ENCODE measurements at regions not wholly inside any gene's neighbourhood (a gene's known extent, or its start where the extent isn't known, plus 50 kb on each side); places are given as distances from the start of the nearest gene placed in this dataset.

DNA sequence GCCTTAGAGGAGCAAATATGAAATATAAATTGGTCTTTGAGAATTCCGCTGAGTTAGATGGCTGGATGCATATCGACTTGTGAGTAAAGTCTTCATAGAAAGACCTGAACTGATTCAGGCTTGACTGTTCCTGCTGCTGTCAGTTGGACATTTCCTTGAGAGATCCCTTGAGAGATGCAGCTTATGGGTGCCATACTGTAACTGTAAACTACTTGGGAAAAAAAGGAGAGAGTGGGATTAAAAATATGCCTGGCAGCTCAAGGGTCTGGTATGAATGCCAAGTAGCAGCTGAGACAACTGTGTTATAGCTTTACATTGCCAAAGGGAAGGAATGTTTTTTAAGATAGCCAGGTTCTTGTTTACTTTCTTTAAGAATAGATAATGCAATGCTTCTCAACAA lies 926.6 kb downstream of the EPHA3 start:
- no peak overlapping the region for H3K4me3 ChIP-seq
- H3K9me3 ChIP-seq = 0 out of 2 replicates have a peak, but pooled peaks cover 2% of the 10 kb centered on the region
- no peaks in the 10 kb centered on the region for H3K27me3 ChIP-seq (ENCODE audit: low read depth)
- H3K4me1 ChIP-seq = peaks cover 45% of the 10 kb centered on the region
- in situ Hi-C loops (cut with MboI; ENCODE audit: low sequenced_read_pairs) = no loop called here
- no peaks in the 10 kb centered on the region for H3K36me3 ChIP-seq (replicated peaks)
- DNase-seq (ENCODE audit: low spot score in 2 of 2) = no peak

GRCh38 chr3:90035643-90036042 lies 928.2 kb downstream of the EPHA3 start:
- in situ Hi-C loops (cut with MboI; ENCODE audit: low sequenced_read_pairs) = no loop called here
- no peak for DNase-seq (ENCODE audit: low spot score in 2 of 2)
- no peaks in the 10 kb centered on the region for H3K27me3 ChIP-seq (ENCODE audit: low read depth)
- H3K4me1 ChIP-seq = peaks cover 53% of the 10 kb centered on the region
- H3K36me3 ChIP-seq (replicated peaks) = no peaks in the 10 kb centered on the region
- H3K9me3 ChIP-seq = no peaks in the 10 kb centered on the region
- no peak overlapping the region for H3K4me3 ChIP-seq

DNA sequence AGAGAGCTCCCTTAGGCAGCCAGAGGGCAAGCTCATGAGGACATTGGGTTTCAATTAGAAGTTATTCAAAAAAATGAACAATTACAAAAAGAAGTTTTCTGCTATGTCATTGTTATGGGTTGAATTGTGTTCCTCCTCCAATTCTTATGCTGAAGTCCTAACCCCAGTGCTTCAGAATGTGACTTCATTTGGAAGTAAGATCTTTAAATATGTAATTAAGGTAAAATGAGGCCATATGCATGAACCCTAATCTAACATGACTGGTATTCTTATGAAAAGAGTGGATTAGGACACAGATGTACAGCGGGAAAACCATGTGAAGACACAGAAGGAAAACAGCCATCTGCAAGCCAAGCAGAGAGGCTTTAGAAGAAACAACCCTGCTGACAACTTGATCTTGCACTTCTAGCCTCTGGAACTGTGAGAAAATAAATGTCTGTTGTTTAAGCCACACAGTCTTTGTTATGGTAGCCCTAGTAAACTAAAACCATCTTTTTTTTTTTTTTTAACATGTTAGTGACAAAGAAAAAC lies 929.6 kb downstream of the EPHA3 start:
- Histone ChIP-seq H3K4me1 (peaks cover 53% of the 10 kb centered on the region), H3K36me3 (replicated peaks) (no peaks in the 10 kb centered on the region), H3K4me3 (no peak overlapping the region), H3K27me3 (ENCODE audit: low read depth) (no peaks in the 10 kb centered on the region), H3K9me3 (no peaks in the 10 kb centered on the region)
- peak; percentile 63 to 94 for DNase-seq (ENCODE audit: low spot score in 2 of 2)
- in situ Hi-C loops (cut with MboI; ENCODE audit: low sequenced_read_pairs) = no loop called here

DNA sequence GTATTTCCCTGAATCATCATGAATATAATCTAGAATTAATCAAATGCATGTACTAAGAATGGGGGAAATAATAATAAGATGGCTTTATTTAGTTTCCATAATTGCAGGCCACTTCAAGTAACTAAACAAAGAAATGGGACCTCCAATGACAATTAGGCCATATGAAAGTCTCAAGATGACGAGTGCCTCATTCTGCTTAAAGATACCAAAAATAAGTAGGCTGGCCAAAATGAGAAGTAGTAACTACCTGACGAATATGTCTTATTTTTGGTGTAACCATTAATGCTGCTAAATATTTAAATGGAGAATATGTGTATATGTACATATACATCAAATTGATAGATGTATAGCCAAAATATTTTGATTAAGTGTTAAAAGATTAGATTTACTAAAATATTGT lies 932.6 kb downstream of the EPHA3 start:
- Histone ChIP-seq H3K27me3 (ENCODE audit: low read depth) (no peaks in the 10 kb centered on the region), H3K4me1 (peaks cover 37% of the 10 kb centered on the region), H3K9me3 (no peaks in the 10 kb centered on the region), H3K4me3 (no peak overlapping the region), H3K36me3 (replicated peaks) (no peaks in the 10 kb centered on the region)
- DNase-seq (ENCODE audit: low spot score in 2 of 2) = no peak
- in situ Hi-C loops (cut with MboI; ENCODE audit: low sequenced_read_pairs) = no loop called here

DNA sequence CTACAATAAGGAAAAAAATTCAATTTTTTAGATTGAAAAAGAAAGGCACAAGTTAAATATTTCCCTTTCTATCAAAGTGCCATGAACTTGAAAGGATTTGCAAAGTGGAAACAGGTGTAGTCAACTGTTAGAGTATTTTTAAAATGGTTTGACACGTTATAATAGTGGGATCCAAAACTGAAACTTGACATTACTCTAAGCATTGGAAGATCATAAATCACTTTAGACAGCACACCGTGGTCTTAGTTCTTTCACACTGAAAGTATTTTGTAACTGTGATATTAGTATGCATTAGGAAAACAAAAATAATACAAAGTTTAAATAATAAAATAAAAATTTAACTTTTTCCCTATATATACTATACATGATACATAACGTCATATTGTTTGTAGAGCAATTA lies 933.1 kb downstream of the EPHA3 start:
- no peak for DNase-seq (ENCODE audit: low spot score in 2 of 2)
- no peaks in the 10 kb centered on the region for H3K27me3 ChIP-seq (ENCODE audit: low read depth)
- peaks cover 37% of the 10 kb centered on the region for H3K4me1 ChIP-seq
- in situ Hi-C loops (cut with MboI; ENCODE audit: low sequenced_read_pairs) = no loop called here
- H3K4me3 ChIP-seq = no peak overlapping the region
- H3K36me3 ChIP-seq (replicated peaks) = no peaks in the 10 kb centered on the region
- no peaks in the 10 kb centered on the region for H3K9me3 ChIP-seq

- Histone ChIP-seq H3K4me3 (no peak overlapping the region), H3K27me3 (ENCODE audit: low read depth) (no peaks in the 10 kb centered on the region), H3K4me1 (peaks cover 30% of the 10 kb centered on the region), H3K9me3 (no peaks in the 10 kb centered on the region), H3K36me3 (replicated peaks) (no peaks in the 10 kb centered on the region)
- no peak for DNase-seq (ENCODE audit: low spot score in 2 of 2)
- in situ Hi-C loops (cut with MboI; ENCODE audit: low sequenced_read_pairs) = no loop called here
These were observed 934.6 kb downstream of the EPHA3 start for GRCh38 chr3:90041995-90042394.

DNA sequence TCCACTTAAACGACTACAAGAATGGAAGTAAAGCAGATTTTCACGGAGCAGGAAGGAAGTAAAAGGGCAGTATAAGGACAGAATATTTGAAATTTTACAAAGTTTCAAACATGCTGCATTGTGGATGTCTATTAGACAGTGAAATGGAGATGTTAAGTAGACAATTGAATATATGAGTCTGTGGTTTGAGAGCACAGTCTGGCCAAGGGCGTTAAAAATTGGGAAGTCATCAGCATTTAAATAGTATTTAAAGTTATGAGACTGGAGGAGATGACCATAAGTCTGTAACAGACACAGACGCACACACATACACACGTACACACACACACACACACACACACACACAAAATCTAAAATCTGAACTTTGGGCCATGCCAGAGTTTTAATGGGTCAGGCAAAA lies 935.9 kb downstream of the EPHA3 start:
- in situ Hi-C loops (cut with MboI; ENCODE audit: low sequenced_read_pairs) = no loop called here
- H3K27me3 ChIP-seq (ENCODE audit: low read depth) = no peaks in the 10 kb centered on the region
- H3K36me3 ChIP-seq (replicated peaks) = no peaks in the 10 kb centered on the region
- H3K4me3 ChIP-seq = no peak overlapping the region
- H3K4me1 ChIP-seq = peaks cover 19% of the 10 kb centered on the region
- DNase-seq (ENCODE audit: low spot score in 2 of 2) = no peak
- no peaks in the 10 kb centered on the region for H3K9me3 ChIP-seq

DNA sequence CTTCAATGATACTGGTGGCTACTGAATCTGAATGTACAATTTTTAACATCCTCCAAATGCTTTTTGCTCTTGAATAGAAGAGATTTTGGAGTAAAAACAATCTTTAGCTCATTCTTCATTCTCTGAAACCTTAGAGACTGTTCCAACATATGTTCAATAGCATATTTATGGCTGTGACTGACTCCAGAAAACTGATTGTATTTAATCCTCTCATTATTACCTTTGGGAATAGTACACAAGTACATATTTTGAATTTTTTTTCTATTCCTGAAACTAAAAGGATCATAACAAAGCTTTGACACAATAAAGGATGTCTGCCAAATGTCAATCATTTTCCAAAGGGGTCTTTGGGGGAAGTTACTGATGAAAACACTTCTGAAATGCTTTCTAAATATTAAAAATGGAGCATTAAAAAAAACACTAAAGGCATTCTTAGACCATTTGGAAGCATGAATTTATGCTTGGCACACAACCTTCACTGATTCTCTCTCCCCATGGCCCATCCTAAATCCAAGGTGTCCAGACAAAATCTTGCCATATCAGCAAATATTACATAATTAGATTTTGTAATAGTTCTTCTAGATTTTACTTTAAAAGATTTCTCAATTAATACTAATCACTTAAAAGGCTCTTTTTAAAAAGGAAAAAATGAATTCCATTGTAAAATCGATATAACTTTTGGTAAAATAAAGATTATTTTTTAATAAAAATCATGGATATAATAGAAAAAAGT lies 936.8 kb downstream of the EPHA3 start:
- H3K36me3 ChIP-seq (replicated peaks) = no peaks in the 10 kb centered on the region
- H3K4me1 ChIP-seq = peaks cover 9% of the 10 kb centered on the region
- in situ Hi-C loops (cut with MboI; ENCODE audit: low sequenced_read_pairs) = no loop called here
- H3K27me3 ChIP-seq (ENCODE audit: low read depth) = no peaks in the 10 kb centered on the region
- no peak for DNase-seq (ENCODE audit: low spot score in 2 of 2)
- no peaks in the 10 kb centered on the region for H3K9me3 ChIP-seq
- H3K4me3 ChIP-seq = no peak overlapping the region

DNA sequence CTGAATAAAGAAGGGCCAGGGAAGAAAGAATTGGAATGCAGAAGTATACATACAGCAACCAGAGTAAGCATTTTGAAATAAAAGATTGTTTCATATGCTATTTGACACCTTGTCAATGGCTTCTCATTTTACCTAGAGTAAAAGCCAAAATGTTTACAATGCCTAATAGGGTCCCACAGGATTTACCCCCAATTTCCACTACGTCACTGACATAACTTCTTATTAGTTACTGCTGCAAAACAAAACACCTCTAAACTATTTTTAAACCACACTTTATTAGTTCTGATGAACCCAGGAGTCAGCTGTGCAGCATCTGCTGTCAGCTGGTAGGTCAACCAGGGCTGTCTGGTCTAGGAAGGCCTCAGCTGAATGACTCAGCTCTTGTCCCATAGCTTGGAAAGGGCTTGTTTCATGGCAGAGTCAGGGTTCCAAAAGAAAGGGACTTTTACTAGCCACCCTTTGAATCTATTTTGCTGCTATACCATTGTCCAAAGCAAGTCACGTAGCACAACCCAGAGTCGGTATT lies 945.1 kb downstream of the EPHA3 start:
- H3K36me3 ChIP-seq (replicated peaks) = no peaks in the 10 kb centered on the region
- H3K4me1 ChIP-seq = peaks cover 4% of the 10 kb centered on the region; the same call in 1 of the 2 replicates
- no peaks in the 10 kb centered on the region for H3K9me3 ChIP-seq
- no peak for DNase-seq (ENCODE audit: low spot score in 2 of 2)
- H3K27me3 ChIP-seq (ENCODE audit: low read depth) = no peaks in the 10 kb centered on the region
- no peak overlapping the region for H3K4me3 ChIP-seq
- in situ Hi-C loops (cut with MboI; ENCODE audit: low sequenced_read_pairs) = no loop called here

GRCh38 chr3:90054311-90054710 lies 946.9 kb downstream of the EPHA3 start:
- in situ Hi-C loops (cut with MboI; ENCODE audit: low sequenced_read_pairs) = no loop called here
- no peak overlapping the region for H3K4me3 ChIP-seq
- no peaks in the 10 kb centered on the region for H3K9me3 ChIP-seq
- H3K36me3 ChIP-seq (replicated peaks) = no peaks in the 10 kb centered on the region
- no peaks in the 10 kb centered on the region for H3K27me3 ChIP-seq (ENCODE audit: low read depth)
- DNase-seq (ENCODE audit: low spot score in 2 of 2) = no peak
- H3K4me1 ChIP-seq = peaks cover 4% of the 10 kb centered on the region; the same call in 1 of the 2 replicates

- H3K9me3 ChIP-seq = no peaks in the 10 kb centered on the region
- in situ Hi-C loops (cut with MboI; ENCODE audit: low sequenced_read_pairs) = no loop called here
- no peaks in the 10 kb centered on the region for H3K36me3 ChIP-seq (replicated peaks)
- H3K4me3 ChIP-seq = no peak overlapping the region
- H3K4me1 ChIP-seq = peaks cover 4% of the 10 kb centered on the region; the same call in 1 of the 2 replicates
- H3K27me3 ChIP-seq (ENCODE audit: low read depth) = no peaks in the 10 kb centered on the region
- no peak for DNase-seq (ENCODE audit: low spot score in 2 of 2)
These were observed 948.2 kb downstream of the EPHA3 start for GRCh38 chr3:90055666-90056065.

DNA sequence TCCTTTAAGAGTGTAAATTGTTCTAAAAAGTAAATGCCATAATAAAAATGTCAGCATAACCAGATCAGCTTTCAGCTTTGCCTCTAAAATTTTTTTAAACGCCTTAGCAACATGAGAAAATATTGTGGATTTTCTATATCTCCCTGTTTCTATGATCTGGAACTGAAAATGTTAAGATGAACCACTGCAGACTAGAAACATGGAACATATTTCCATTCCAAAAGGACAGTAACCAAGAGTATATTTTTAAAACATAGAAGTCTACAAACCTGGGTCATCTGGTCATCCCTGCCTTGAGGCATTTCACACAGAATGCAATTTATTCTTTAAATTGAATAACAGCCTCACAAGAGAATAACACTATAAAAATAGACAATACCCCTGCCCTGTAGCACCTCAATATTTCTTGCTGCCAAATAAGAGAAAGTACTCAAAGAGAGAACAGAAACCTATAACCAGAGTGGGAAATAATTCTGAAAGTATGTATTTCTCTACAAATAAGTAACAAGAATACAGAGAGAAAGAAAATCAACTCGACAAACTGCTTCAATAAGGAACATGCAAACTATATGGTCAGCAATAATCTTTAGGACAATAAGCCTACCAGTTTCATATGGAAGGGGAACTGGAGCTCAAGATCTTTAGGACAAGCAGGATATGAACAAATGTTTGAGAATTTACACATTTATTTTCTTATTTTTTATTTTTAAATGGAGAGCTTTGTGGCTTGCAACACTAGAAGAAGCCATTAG lies 949.0 kb downstream of the EPHA3 start:
- in situ Hi-C loops (cut with MboI; ENCODE audit: low sequenced_read_pairs) = no loop called here
- no peaks in the 10 kb centered on the region for H3K36me3 ChIP-seq (replicated peaks)
- no peak overlapping the region for H3K4me3 ChIP-seq
- H3K9me3 ChIP-seq = no peaks in the 10 kb centered on the region
- peaks cover 4% of the 10 kb centered on the region; the same call in 1 of the 2 replicates for H3K4me1 ChIP-seq
- H3K27me3 ChIP-seq (ENCODE audit: low read depth) = no peaks in the 10 kb centered on the region
- no peak for DNase-seq (ENCODE audit: low spot score in 2 of 2)

DNA sequence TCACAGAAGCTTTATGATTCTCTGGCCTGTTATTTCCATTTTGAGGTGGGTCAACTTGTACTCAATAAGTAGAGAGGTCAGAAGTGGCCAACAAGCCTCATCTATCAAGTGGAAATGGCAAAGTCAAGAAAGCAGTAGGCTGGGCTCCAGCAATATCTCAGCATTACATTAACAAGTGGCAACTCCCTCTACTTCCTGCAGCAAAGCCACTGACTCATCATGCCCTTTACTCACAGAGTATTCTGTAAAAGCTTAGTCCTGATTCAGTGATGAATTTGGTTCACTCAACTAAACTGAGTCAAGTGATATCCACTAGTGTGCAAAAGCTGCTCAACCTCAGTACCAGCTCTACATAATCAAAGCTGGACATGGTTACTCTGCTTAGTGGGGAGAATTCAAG lies 954.6 kb downstream of the EPHA3 start:
- Histone ChIP-seq H3K36me3 (replicated peaks) (no peaks in the 10 kb centered on the region), H3K9me3 (no peaks in the 10 kb centered on the region), H3K4me1 (no peaks in the 10 kb centered on the region), H3K4me3 (no peak overlapping the region), H3K27me3 (ENCODE audit: low read depth) (no peaks in the 10 kb centered on the region)
- in situ Hi-C loops (cut with MboI; ENCODE audit: low sequenced_read_pairs) = no loop called here
- no peak for DNase-seq (ENCODE audit: low spot score in 2 of 2)

GRCh38 chr3:90062631-90063200 lies 955.3 kb downstream of the EPHA3 start:
- H3K36me3 ChIP-seq (replicated peaks) = no peaks in the 10 kb centered on the region
- no peak overlapping the region for H3K4me3 ChIP-seq
- no peaks in the 10 kb centered on the region for H3K9me3 ChIP-seq
- H3K4me1 ChIP-seq = no peaks in the 10 kb centered on the region
- no peaks in the 10 kb centered on the region for H3K27me3 ChIP-seq (ENCODE audit: low read depth)
- DNase-seq (ENCODE audit: low spot score in 2 of 2) = no peak
- in situ Hi-C loops (cut with MboI; ENCODE audit: low sequenced_read_pairs) = no loop called here

All from HAP-1 (cell line).